NCI-H345 (cell line): ENCODE measurements at regions not wholly inside any gene's neighbourhood (a gene's known extent, or its start where the extent isn't known, plus 50 kb on each side); places are given as distances from the start of the nearest gene placed in this dataset.
A peak's percentile ranks its signal among the peaks of the same experiment; 100 is the strongest.
"Not testable (repeated sequence)": the region's sequence is repeated elsewhere in the genome, so short reads cannot be mapped to it uniquely, and the experiment has no call there.

ENCODE experiments used
- DNase-seq: peaks from one replicate; lab custom pipeline; 2025; lab: John Stamatoyannopoulos, UW

DNA sequence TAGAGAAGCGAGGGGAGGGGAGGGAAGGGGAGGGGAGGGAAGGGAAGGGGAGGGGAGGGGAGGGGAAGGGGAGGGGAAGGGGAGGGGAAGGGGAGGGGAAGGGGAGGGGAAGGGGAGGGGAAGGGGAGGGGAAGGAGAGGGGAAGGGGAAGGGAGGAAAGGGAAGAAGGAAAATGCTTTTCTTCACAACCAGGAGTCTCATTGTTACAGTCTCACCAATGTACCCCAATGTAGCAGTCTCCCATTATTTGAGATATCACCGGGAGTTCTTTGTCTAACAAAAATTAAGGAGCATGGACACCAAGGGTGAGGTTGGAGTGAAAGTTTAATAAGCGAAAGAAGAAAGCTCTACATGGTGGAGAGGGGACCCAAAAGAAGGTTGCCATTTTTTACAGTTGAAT, 1148.0 kb upstream of the ACVR2A start:
- DNase-seq = not testable (repeated sequence)

DNA sequence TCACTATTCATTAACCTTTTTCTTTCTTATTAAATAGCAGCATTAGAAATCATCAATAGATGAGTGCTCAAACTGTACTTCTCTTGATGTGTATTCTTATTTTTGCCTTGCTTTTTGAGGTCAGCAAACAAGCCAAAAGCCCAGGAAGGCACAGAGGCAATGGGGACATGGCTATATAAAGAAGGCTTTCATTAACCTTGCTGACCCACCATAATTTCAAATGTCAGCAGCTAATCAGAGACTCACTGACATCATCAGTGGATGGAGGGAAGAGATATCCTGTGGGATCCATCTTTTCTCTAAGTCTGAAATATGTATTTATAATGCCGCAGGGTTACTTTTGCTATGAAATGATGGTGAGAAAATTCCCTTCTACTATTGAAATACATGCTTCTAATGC, 1162.8 kb upstream of the ACVR2A start:
- no peak for DNase-seq

DNA sequence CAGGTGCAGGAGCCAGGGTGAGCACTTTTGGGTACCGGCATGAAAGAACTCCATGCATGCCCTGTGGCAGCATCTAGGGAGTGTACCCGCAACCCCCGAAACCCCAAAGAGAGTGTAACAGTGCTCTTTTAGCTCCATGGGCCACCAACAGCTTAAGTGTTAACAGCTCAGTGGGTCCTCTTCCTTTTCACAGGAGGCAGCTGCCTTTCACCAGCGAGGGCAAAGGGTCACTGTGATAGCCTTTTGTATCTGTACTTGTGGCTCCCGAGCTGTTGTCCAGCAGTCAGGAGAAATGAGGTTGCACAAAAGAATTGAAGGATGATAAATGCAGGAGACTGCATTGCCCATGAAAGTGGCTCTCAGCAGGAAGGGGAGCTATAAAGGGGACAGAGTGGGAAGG, 1166.3 kb upstream of the ACVR2A start:
- DNase-seq = no peak

DNA sequence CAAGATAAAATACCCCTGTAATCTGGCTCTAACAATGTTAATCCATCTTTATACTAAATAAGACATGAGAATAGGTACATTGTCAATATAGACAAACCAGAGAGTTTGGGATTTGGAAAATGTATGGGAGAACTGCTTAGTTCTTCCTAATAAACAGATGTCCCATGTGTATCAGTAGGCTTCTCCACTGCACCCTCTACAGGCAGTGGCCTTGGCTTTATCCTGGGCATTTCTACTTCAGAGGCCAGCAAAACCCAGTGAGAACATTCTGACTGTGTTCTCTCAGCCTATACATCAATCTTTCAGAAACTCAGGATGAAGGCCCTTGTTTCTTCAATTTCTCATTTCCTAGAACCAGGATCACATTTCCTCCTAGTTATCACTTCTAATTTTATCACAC, 1167.5 kb upstream of the ACVR2A start:
- DNase-seq = no peak

DNA sequence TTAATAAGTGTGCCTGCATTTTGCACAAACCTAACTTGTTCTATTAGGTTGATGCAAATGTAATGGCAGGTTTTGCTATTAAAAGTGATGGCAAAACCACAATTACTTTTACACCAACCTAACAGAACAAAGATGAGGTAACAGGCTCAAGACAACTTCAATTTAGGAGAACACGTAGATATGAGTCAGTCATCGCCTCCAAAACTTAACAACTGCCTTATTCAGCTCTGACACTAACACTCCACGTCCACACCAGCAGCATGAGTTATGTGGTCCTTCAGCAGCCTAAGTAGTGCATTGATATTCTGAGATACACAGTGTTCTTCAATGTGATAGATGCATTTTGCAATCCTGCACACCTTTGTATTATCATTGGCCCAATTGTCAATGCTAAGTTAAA, 1175.1 kb upstream of the ACVR2A start:
- DNase-seq = no peak

DNA sequence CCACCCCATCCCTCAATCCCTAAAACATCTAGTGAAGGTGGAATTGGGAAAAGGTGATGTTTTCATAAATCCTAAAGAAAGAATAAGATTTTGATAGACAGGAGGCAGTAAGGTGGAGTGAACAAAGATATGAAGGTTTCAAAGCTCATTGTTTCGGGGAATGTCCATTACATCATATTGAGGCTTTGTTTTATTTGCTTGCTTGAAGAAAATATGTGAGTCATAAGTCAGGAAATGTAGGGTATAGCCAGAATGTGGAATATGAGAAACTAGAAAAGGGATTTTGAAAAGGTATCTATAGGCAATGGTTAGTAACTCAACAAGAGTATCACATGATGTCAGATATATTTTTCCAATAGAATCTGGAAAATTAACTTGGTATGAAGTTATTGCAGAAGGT, 1178.5 kb upstream of the ACVR2A start:
- DNase-seq = no peak

DNA sequence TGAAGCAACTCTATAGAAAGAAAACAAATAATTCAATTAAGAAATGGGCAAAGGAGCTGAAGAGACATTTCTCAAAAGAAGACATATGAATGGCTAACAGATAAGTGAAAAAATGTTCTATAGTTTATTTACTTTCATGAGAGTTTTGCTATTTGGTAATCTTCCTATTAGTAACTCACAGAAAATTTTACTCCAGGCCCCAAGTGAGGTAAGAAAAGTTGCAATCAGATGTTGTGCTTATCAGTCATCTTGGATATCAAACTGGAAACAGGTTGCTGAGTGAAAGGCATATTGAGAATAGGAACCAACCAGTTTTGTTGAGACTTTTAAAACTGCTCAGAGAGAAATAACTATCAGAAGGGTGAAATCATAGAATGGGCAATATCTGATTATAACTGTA, 1179.0 kb upstream of the ACVR2A start:
- DNase-seq = no peak

DNA sequence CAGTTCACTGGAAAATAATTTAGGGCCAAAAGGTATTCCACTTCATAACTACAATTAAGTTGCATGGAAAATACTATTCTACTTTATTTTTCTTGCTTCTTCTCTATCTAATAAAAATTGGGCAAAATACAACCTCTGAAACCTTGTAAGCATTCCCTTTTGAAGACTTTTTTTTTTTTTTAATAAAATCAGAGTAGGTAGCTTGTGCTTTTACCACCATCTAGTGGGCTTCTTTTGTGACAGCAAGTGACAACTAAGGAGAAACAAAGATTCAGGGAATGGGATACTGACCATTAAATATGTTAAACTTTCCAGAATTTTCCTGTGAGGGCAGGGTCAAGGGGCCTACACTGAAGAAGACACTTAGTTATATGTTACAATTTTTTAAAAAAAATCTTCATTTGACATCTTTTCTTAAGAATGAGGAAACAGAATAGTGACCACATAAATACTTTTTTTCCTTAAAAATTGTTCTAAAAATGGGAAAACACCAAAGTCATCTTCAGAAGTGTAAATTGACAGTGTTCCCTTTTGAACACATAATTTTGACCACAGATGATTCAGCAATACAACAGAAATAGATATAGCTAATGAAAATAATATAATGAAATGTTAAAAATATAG, 1183.2 kb upstream of the ACVR2A start:
- peak; percentile 22 for DNase-seq

DNA sequence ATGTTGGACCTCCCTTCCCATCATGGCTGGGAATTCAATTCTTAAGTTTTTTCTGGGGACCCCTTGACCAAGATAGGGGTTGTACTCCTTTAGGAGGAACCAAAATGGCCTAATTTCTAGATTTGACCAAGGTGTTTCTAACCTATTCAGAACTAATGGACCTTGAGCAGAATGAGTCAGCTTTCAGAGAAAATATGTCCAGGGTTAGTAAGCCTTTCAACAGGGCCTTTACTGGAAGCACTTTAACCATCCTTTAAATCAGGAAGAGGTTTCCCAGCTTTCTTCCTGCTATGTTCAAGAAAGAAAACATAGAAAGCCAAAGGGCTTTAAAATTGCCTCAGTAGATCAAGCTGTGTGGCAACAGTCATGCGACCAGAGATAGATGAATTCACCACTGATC, 1184.9 kb upstream of the ACVR2A start:
- no peak for DNase-seq

DNA sequence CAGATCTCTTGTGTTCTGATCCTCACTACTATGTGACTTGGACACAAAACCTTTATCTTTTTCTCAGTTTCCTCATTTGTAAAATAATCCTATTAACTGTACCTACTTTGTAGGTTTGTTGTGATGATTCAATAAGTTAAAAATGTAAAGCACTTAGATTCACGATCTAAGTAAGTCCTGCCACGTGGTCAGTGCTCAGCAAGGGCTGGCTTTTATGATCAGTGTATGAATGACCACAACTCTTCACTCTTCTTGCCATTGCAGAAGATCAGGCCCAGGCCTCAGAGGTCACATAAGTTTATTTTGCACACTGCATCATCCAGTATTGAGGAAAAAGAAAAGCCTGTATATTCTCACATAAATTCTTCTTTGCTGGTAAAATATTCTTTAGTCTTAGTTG, 1192.5 kb upstream of the ACVR2A start:
- DNase-seq = no peak

DNA sequence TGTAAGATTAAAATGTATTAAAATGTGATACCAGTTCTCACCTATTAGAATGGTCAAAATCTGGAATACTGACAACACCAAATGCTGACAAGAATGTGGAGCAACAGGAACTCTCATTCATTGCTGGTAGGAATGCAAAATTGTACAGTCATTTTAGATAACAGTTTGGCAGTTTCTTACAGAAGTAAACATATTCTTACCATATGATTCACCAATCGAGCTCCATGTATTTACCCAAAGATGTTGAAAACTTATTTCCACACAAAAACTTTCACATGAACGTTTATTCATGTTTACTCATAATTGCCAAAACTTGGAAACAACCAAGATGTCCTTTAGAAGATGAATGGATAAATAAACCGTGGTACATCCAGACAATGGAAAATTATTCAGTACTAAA, 1193.5 kb upstream of the ACVR2A start:
- DNase-seq = no peak

DNA sequence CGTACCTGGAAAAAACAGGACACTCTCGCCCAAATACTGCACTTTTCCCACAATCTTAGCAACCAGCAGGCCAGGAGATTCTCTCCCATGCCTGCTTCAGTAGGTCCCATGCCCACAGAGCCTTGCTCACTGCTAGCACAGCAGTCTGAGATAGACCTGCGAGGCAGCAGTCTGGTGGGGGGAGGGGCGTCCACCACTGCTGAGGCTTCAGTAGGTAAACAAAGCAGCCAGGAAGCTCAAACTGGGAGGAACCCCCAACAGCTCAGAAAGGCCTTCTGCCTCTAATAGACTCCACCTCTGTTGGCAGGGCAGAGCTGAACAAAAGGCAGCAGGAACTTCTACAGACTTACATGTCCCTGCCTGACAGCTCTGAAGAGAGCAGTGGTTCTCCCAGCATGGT, 1202.8 kb upstream of the ACVR2A start:
- peak; percentile 41 for DNase-seq

DNA sequence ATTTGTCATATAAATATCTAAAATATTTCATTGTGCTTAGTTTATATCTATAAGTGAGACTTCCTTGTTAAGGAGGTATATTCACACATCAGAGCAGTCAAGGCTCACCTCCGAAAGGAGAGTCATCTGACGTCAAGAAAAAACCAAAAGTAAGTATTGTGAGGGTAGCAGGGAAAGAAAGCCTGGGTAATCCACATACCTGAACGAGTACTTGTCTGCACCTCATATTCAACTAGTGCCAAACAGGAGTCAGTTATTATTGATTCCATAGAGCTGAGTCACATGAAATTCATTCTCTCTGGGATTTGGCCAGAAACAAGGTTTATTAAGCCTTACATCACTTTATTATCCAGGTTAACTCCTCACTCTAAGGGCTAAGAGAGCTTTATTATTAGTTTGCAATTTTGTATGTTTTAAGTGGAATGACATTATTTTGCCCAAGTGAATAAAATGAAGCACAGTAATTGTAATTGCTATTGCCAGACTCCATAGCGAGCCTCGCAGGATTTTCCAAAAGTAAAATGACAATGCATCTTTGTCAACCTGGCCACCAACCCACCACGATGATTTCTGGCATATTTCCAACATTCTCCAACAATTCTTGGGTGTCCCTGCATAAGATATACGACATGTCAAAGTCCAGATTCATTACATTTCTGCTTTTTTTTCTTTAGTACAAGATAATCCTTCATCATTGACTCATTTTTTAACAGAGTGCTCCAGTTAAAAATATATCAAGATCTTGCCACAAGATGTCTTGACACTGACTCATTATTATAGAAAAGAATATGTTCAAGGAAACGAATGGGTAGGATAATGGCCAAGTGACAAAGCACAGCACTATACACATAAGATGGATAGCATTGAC, 1210.4 kb upstream of the ACVR2A start:
- DNase-seq = no peak

DNA sequence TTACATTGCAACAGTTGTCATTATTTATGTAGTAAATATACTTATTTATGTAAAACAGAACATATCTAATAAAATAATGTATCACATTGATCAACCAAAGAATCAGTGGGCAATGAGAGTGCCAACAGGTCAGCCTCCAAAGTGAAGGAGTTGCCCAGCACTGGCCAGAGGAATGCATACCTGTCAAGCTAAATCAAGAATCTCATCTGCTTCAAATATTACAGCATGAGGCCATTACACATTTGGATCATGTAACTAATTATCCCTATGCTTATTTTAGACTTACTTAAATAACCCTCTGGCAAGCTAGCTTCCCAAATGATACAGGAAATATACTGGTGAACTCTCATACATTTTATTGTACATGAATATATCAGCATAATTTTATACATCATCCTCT, 1211.7 kb upstream of the ACVR2A start:
- no peak for DNase-seq

DNA sequence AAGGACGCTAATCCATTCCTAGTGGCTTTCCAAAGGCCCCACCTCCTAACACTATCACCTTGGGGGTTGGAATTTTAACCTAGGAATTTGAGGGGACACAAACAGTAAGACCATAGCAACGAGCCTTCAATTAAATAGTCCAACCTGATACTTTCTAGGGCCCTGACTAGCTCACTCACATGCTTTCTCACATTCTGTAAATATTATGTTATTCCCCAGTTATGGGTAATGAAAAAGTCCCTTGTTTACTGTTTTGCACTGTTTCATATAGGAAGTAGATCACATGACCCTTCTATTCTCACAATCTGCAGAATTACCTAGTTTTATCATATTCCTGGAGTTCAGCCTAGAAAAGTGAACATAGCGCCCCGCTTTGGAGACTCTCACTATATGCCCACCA, 1212.1 kb upstream of the ACVR2A start:
- DNase-seq = no peak

DNA sequence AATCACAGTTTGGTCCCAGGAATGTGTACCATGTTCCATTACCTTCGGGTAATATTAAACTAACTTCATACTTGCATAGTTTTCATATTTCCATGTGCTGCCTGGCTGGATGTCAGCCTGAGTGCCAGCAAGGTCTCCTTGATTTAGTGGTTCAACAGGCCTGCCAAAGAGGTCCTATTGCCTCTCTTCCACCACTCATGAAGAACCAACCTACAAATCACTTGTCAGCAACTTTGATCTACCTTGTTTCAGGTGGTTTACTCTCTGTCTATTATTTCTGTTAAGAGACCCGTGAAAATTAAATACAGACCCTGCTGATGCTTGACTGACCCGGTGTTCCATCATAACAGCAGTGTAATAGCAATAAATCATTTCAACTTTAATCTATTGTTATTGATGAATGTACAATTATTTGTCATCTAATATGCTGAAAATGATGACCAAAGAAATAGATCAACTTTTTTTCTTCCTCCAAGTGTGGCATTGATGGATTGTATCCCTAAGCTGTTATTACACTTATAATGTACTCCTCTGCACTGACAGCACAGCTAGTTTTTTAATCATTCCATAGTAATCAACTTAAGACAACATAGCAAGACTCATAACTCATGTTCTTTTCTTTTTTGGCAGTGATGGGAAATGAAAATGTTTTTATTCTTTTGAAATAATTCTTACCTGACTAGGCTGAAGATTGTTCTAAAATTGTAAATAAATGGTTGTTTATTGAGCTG, 1220.2 kb upstream of the ACVR2A start:
- DNase-seq = no peak

DNA sequence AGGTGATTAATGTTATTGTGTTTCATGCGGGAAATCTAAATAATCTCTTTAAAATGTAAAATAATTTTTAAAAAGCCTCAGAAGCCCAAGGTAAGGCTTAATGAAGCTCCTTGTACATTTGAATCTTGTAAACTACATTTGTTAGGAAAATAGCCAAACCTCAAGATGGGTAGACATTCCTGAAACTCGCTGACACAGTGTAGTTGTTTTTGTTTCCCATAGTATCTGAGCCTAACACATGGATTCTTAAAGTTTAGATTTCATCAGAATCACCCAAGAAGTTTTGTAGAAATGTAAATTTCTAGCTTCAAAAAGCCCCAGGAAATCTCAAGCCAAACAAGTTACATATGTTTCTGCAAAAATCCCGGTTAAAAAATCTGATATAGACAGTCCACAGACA, 1221.1 kb upstream of the ACVR2A start:
- DNase-seq = no peak

DNA sequence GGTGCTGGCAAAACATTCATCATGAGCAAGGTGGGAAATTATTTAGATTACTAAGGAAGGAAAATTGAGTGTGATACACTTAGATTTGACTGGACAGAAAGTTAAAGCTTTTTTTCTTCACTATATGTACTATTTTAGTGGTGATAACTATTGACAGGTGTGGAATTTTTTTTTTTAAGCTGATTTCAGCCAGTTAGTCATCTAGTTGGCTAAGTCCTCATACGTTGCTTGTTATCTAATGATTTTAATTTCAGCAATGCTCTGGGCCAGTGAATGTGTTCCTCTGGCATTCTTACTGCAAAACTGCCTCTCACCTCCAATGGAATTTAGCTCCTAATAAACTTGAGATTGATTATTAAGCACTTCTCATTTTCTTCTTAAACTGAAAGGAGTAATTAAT, 1223.2 kb upstream of the ACVR2A start:
- DNase-seq = no peak

DNA sequence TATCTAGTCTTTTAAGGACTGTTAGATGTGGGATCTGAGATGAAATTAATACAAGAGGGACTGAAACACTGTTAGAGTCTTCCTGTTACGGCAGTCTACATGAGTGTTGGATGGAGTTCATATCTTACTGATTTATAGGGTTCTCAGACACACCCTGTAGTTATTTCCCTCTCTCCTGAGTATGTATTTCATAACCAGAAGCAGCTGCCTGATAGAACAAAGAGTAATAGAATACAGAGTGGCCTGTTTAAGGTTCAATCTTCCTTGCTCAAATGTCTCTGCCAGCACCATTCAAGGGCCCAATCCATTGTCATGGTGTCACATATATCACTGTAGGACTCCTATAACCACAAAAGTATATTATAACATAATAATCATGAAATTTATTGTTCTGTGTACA, 1229.1 kb upstream of the ACVR2A start:
- no peak for DNase-seq

DNA sequence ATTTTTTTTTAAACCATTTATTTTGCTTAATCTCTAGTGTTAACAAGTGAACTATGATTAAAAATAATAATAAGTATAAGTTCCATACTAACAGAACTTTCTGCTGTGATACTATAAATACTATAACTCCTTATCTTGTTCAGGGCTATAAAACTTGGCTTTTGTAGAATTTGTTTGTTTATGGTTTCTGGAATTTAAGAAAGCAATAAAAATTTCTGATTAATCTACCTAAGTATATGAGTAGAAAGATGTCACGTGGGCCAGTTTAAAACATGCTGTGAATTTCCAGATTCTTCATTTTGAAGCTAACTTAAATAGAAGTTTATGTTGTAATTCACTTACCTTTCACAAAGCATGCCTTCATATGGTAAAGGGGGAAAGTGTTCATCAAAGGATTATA, 1236.3 kb upstream of the ACVR2A start:
- no peak for DNase-seq

DNA sequence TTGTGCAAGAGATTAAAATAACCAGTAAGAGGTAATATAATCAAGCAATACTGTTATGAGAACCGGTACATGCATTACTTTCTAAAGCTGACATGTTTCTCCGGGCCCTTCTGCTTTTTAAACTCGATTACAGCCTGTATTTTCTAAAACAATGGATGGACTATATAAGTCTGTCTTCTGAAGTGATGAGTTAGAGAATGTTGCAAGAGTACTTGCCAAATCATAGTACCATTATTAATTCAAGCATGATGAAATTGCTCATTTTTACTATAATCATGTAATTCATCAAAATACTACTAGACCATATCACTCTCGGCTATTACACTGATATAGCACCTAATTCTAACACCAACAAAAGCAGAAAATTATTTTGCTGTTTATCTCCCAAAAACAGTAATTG, 1240.3 kb upstream of the ACVR2A start:
- DNase-seq = no peak

DNA sequence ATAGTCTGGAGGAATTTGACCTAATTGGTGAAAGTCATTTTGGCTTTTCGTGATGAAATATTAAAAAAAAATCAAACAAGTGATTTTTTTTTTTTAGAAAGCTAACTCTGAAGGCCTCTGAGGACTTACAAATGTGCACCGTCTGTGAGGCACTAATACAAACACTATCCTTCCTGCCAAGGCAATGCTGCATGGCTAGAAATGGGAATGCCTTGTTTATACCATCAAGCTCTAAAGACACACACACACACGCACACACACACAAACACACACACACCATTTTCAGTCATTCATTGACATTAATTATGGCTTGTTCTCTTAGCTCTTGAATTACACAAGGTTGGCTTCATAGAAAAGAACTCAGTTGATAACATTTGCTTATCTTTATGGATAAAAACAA, 1242.0 kb upstream of the ACVR2A start:
- no peak for DNase-seq

DNA sequence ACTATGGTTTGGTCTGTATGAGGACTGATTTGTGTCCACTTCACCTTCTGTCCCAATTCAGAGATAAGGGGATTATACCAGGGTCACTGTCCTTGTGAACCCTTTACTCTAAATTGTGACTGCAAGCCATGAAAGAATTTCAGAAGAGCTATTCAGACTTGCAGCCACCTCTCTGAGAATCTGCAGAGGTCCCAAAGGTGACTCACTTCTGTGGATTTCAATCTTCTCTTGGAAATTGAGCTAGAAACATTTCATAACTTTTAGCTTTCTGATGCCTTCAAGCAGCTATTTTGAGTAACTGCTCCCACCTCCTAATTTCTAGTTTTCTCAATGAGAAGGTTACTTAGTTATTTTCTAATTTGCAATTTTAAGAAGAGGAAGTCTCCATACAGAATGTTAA, 1242.4 kb upstream of the ACVR2A start:
- DNase-seq = no peak
